ENCODE measurements at regions not wholly inside any gene's neighbourhood (a gene's known extent, or its start where the extent isn't known, plus 50 kb on each side); places are given as distances from the start of the nearest gene placed in this dataset.

GRCh38 chr18:28768791-28769768 is 592.1 kb upstream of the CDH2 start:
- TF ChIP-seq CTCF (IDR thresholded peaks at IDR 0.05; ENCODE audit: borderline replicate concordance, extremely low read depth, insufficient read depth) = no peak
- no peaks in the 10 kb centered on the region for H3K27me3 ChIP-seq (ENCODE audit: control insufficient read depth, insufficient read depth, low read length)
- H3K9me3 ChIP-seq (ENCODE audit: control insufficient read depth in 2 of 3, insufficient read depth in 1 of 3, low read length in 3 of 3) = no peaks in the 10 kb centered on the region
- no peak overlapping the region for H3K4me3 ChIP-seq (ENCODE audit: low read length in 3 of 3)
- intact Hi-C loops (cut with DNase I) = no loop called here
- no peaks in the 10 kb centered on the region for H3K4me1 ChIP-seq (ENCODE audit: control insufficient read depth in 2 of 3, insufficient read depth in 2 of 3, low read depth in 1 of 3, low read length in 3 of 3)
- H3K9ac ChIP-seq (ENCODE audit: low read length in 3 of 3) = no peak overlapping the region
- DNase-seq (no peak), FAIRE-seq (no peak)
- H3K27ac ChIP-seq (ENCODE audit: low read depth in 2 of 2, low read length in 2 of 2) = no peak overlapping the region
- H3K36me3 ChIP-seq (ENCODE audit: control insufficient read depth in 2 of 3, insufficient read depth in 3 of 3, low read length in 3 of 3) = no peaks in the 10 kb centered on the region

GRCh38 chr18:28767727-28768211 is 590.8 kb upstream of the CDH2 start:
- H3K27ac ChIP-seq (ENCODE audit: low read depth in 2 of 2, low read length in 2 of 2) = no peak overlapping the region
- FAIRE-seq = no peak
- H3K9ac ChIP-seq (ENCODE audit: low read length in 3 of 3) = no peak overlapping the region
- no peaks in the 10 kb centered on the region for H3K4me1 ChIP-seq (ENCODE audit: control insufficient read depth in 2 of 3, insufficient read depth in 2 of 3, low read depth in 1 of 3, low read length in 3 of 3)
- no peaks in the 10 kb centered on the region for H3K27me3 ChIP-seq (ENCODE audit: control insufficient read depth, insufficient read depth, low read length)
- H3K4me3 ChIP-seq (ENCODE audit: low read length in 3 of 3) = no peak overlapping the region
- TF ChIP-seq CTCF (IDR thresholded peaks at IDR 0.05; ENCODE audit: borderline replicate concordance, extremely low read depth, insufficient read depth) = no peak
- no peak for DNase-seq
- H3K36me3 ChIP-seq (ENCODE audit: control insufficient read depth in 2 of 3, insufficient read depth in 3 of 3, low read length in 3 of 3) = no peaks in the 10 kb centered on the region
- no peaks in the 10 kb centered on the region for H3K9me3 ChIP-seq (ENCODE audit: control insufficient read depth in 2 of 3, insufficient read depth in 1 of 3, low read length in 3 of 3)
- intact Hi-C loops (cut with DNase I) = no loop called here

- intact Hi-C loops (cut with DNase I) = no loop called here
- Histone ChIP-seq H3K9ac (ENCODE audit: low read length in 3 of 3) (no peak overlapping the region), H3K27me3 (ENCODE audit: control insufficient read depth, insufficient read depth, low read length) (no peaks in the 10 kb centered on the region), H3K4me1 (ENCODE audit: control insufficient read depth in 2 of 3, insufficient read depth in 2 of 3, low read depth in 1 of 3, low read length in 3 of 3) (no peaks in the 10 kb centered on the region), H3K4me3 (ENCODE audit: low read length in 3 of 3) (no peak overlapping the region), H3K27ac (ENCODE audit: low read depth in 2 of 2, low read length in 2 of 2) (no peak overlapping the region), H3K36me3 (ENCODE audit: control insufficient read depth in 2 of 3, insufficient read depth in 3 of 3, low read length in 3 of 3) (no peaks in the 10 kb centered on the region), H3K9me3 (ENCODE audit: control insufficient read depth in 2 of 3, insufficient read depth in 1 of 3, low read length in 3 of 3) (no peaks in the 10 kb centered on the region)
- no peak for TF ChIP-seq CTCF (IDR thresholded peaks at IDR 0.05; ENCODE audit: borderline replicate concordance, extremely low read depth, insufficient read depth)
- FAIRE-seq (no peak), DNase-seq (no peak)
Observed at GRCh38 chr18:28767201-28767600, 590.3 kb upstream of the CDH2 start.
